ENCODE measurements at regions not wholly inside any gene's neighbourhood (a gene's known extent, or its start where the extent isn't known, plus 50 kb on each side); places are given as distances from the start of the nearest gene placed in this dataset.
"Not testable (repeated sequence)": the region's sequence is repeated elsewhere in the genome, so short reads cannot be mapped to it uniquely, and the experiment has no call there.

- Histone ChIP-seq H2AFZ (ENCODE audit: low read length) (no peak overlapping the region), H3K9me3 (ENCODE audit: low read length) (no peaks in the 10 kb centered on the region), H3K27me3 (ENCODE audit: control insufficient read depth in 1 of 2, insufficient read depth in 2 of 2, low read length in 2 of 2) (no peaks in the 10 kb centered on the region), H4K20me1 (ENCODE audit: insufficient read depth, low read length) (no peaks in the 10 kb centered on the region), H3K9ac (ENCODE audit: insufficient read depth, low read depth, low read length) (no peak overlapping the region), H3K79me2 (ENCODE audit: insufficient read depth, low read length) (no peaks in the 10 kb centered on the region), H3K27ac (ENCODE audit: extremely low read length, insufficient read depth, low read length) (no peak overlapping the region), H3K4me1 (ENCODE audit: insufficient read depth, low read length) (no peaks in the 10 kb centered on the region), H3K4me3 (replicated peaks in 1 of 3; ENCODE audit: insufficient read depth in 1 of 3, low read depth in 2 of 3, low read length in 3 of 3) (no peak overlapping the region), H3K4me2 (ENCODE audit: low read depth, low read length) (no peak overlapping the region), H3K36me3 (replicated peaks in 1 of 2; ENCODE audit: control insufficient read depth in 1 of 2, insufficient read depth in 2 of 2, low read length in 2 of 2) (no peaks in the 10 kb centered on the region)
- no peak for TF ChIP-seq ZNF552 (CRISPR knock-in tag; IDR thresholded peaks at IDR 0.05; ENCODE audit: borderline replicate concordance)
- TF ChIP-seq PBX3 (CRISPR knock-in tag; IDR thresholded peaks at IDR 0.05; ENCODE audit: borderline replicate concordance): no peak
- no peak for TF ChIP-seq ATF3 (CRISPR knock-in tag; IDR thresholded peaks at IDR 0.05)
- DNase-seq (ENCODE audit: low spot score) (no peak), FAIRE-seq (no peak), ATAC-seq (no peak)
- POLR2A ChIA-PET: no interaction called here
- in situ Hi-C loops (cut with HindIII; ENCODE audit: extremely low pct_ligation_motif_present, low pct_unique_long_range_greater_than_20kb) (no loop called here), intact Hi-C loops (cut with micrococcal nuclease; ENCODE audit: unreplicated experiment) (no loop called here)
- no TSS peak for BruUV-seq (replicated peaks)
- 0% methylated on average over 1 of the region's 1 CpG for WGBS (ENCODE audit: low lambda C conversion rate)
- CTCF ChIA-PET (ENCODE audit: low intra/inter-chr PET ratio, low total read pairs): no interaction called here
Measured at GRCh38 chr1:115530407-115530806, 111.4 kb upstream of the VANGL1 start.

GRCh38 chr1:115529216-115529897 is 112.4 kb upstream of the VANGL1 start:
- BruUV-seq (replicated peaks): no TSS peak
- ChIA-PET CTCF (ENCODE audit: low intra/inter-chr PET ratio, low total read pairs) (no interaction called here), POLR2A (no interaction called here)
- intact Hi-C loops (cut with micrococcal nuclease; ENCODE audit: unreplicated experiment): no loop called here
- TF ChIP-seq JUNB (CRISPR knock-in tag; IDR thresholded peaks at IDR 0.05; ENCODE audit: borderline replicate concordance) (no peak), CREBL2 (CRISPR knock-in tag; IDR thresholded peaks at IDR 0.05; ENCODE audit: borderline replicate concordance) (no peak), POLR2AphosphoS5 (IDR thresholded peaks at IDR 0.05; ENCODE audit: low read depth, low read length) (no peak), ZNF225 (CRISPR knock-in tag; IDR thresholded peaks at IDR 0.05) (no peak)
- Histone ChIP-seq H3K9me3 (ENCODE audit: low read length) (no peaks in the 10 kb centered on the region), H4K20me1 (ENCODE audit: insufficient read depth, low read length) (no peaks in the 10 kb centered on the region), H3K27ac (ENCODE audit: extremely low read length, insufficient read depth, low read length) (no peak overlapping the region), H3K27me3 (ENCODE audit: control insufficient read depth in 1 of 2, insufficient read depth in 2 of 2, low read length in 2 of 2) (no peaks in the 10 kb centered on the region), H3K4me3 (replicated peaks in 1 of 3; ENCODE audit: insufficient read depth in 1 of 3, low read depth in 2 of 3, low read length in 3 of 3) (no peak overlapping the region), H3K36me3 (replicated peaks in 1 of 2; ENCODE audit: control insufficient read depth in 1 of 2, insufficient read depth in 2 of 2, low read length in 2 of 2) (no peaks in the 10 kb centered on the region), H2AFZ (ENCODE audit: low read length) (no peak overlapping the region), H3K79me2 (ENCODE audit: insufficient read depth, low read length) (no peaks in the 10 kb centered on the region), H3K4me1 (ENCODE audit: insufficient read depth, low read length) (no peaks in the 10 kb centered on the region), H3K4me2 (ENCODE audit: low read depth, low read length) (no peak overlapping the region), H3K9ac (ENCODE audit: insufficient read depth, low read depth, low read length) (no peak overlapping the region)
- 0% methylated on average over 2 of the region's 2 CpGs for WGBS (ENCODE audit: low lambda C conversion rate)
- no peak for DNase-seq (ENCODE audit: low spot score)
- no peak for FAIRE-seq
- in situ Hi-C loops (cut with HindIII; ENCODE audit: extremely low pct_ligation_motif_present, low pct_unique_long_range_greater_than_20kb): no loop called here
- no peak for ATAC-seq

GRCh38 chr1:115528336-115528735 is 113.4 kb upstream of the VANGL1 start:
- ATAC-seq; H3K4me2 ChIP-seq (ENCODE audit: low read depth, low read length); CTCF ChIA-PET (ENCODE audit: low intra/inter-chr PET ratio, low total read pairs); H3K9me3 ChIP-seq (ENCODE audit: low read length); intact Hi-C loops (cut with micrococcal nuclease; ENCODE audit: unreplicated experiment); H2AFZ ChIP-seq (ENCODE audit: low read length); H3K9ac ChIP-seq (ENCODE audit: insufficient read depth, low read depth, low read length); H3K4me1 ChIP-seq (ENCODE audit: insufficient read depth, low read length); H3K36me3 ChIP-seq (replicated peaks in 1 of 2; ENCODE audit: control insufficient read depth in 1 of 2, insufficient read depth in 2 of 2, low read length in 2 of 2); DNase-seq (ENCODE audit: low spot score); in situ Hi-C loops (cut with HindIII; ENCODE audit: extremely low pct_ligation_motif_present, low pct_unique_long_range_greater_than_20kb); H3K27me3 ChIP-seq (ENCODE audit: control insufficient read depth in 1 of 2, insufficient read depth in 2 of 2, low read length in 2 of 2); H3K4me3 ChIP-seq (replicated peaks in 1 of 3; ENCODE audit: insufficient read depth in 1 of 3, low read depth in 2 of 3, low read length in 3 of 3); H3K79me2 ChIP-seq (ENCODE audit: insufficient read depth, low read length); FAIRE-seq; H4K20me1 ChIP-seq (ENCODE audit: insufficient read depth, low read length); BruUV-seq (replicated peaks); POLR2A ChIA-PET; H3K27ac ChIP-seq (ENCODE audit: extremely low read length, insufficient read depth, low read length): not testable (repeated sequence)
- 9% methylated on average over 3 of the region's 3 CpGs for WGBS (ENCODE audit: low lambda C conversion rate)

Data from HepG2 (cell line).